H1 (cell line): ENCODE measurements at regions not wholly inside any gene's neighbourhood (a gene's known extent, or its start where the extent isn't known, plus 50 kb on each side); places are given as distances from the start of the nearest gene placed in this dataset.

Experiments
- CTCF ChIA-PET: fragments of 300-600 bp; sonication (Branson Sonifier 250); formaldehyde crosslinking; loops from one replicate; lab custom pipeline; 2021; ENCODE audit not compliant: partially characterized antibody; lab: Charles Lee
- POLR2A ChIA-PET: fragments of 300-600 bp; sonication (Branson Sonifier 250); formaldehyde crosslinking; loops from one replicate; lab custom pipeline; 2021; ENCODE audit warnings: inconsistent platforms; ENCODE audit not compliant: partially characterized antibody; lab: Charles Lee
- DNase-seq, 2 experiments: peaks; one replicate each; pipeline versions ENCODE4 v3.0.0 to v3.0.0-alpha.2; 2010 to 2022; ENCODE audit warnings: low spot score in 2 of 2, low read depth in 1 of 2, mixed read lengths in 1 of 2
- FAIRE-seq: peaks from 2 replicates; lab custom pipeline; 2011; peaks lifted over from hg19 to GRCh38; lab: Jason Lieb, UNC
- H2AFZ ChIP-seq: 2 replicates; pipeline ENCODE4 v1.8.1; 2012; ENCODE audit warnings: low read length, inconsistent platforms
- H2AK5ac ChIP-seq: 2 replicates; pipeline ENCODE4 v1.6.1; 2013; ENCODE audit warnings: low read depth, low read length
- H2BK120ac ChIP-seq: replicated peaks from 2 replicates; pipeline ENCODE3; 2013; ENCODE audit warnings: low read depth, low read length, inconsistent platforms
- H2BK12ac ChIP-seq: 2 replicates; pipeline ENCODE4 v1.6.1; 2013; ENCODE audit warnings: low read depth, low read length
- H2BK15ac ChIP-seq: 2 replicates; pipeline ENCODE4 v1.6.1; 2013; ENCODE audit warnings: low read length
- H2BK20ac ChIP-seq: 2 replicates; pipeline ENCODE4 v1.6.1; 2013; ENCODE audit warnings: low read length
- H2BK5ac ChIP-seq: 2 replicates; pipeline ENCODE4 v1.6.1; 2013; ENCODE audit warnings: low read depth, low read length
- H3K14ac ChIP-seq: 2 replicates; pipeline ENCODE4 v1.6.1; 2013; ENCODE audit warnings: inconsistent platforms; ENCODE audit not compliant: insufficient read length
- H3K18ac ChIP-seq: 2 replicates; pipeline ENCODE4 v1.6.1; 2013; ENCODE audit warnings: low read length; ENCODE audit errors: extremely low read depth
- H3K23ac ChIP-seq: 2 replicates; pipeline ENCODE4 v1.6.1; 2013; ENCODE audit warnings: inconsistent platforms; ENCODE audit not compliant: insufficient read length
- H3K23me2 ChIP-seq: 2 replicates; pipeline ENCODE4 v1.6.1; 2013; ENCODE audit warnings: low read depth, low read length
- H3K27ac ChIP-seq: 2 replicates; pipeline ENCODE4 v1.6.1; 2011; ENCODE audit warnings: low read depth, low read length, inconsistent platforms
- H3K27me3 ChIP-seq, 4 experiments: replicated peaks in 1 of 4; 1 replicate in 1 of 4; 2 replicates in 3 of 4; pipeline versions ENCODE4 v1.6.1 to v1.8.1; 2011 to 2013; ENCODE audit warnings: low read length in 3 of 4, mild to moderate bottlenecking in 3 of 4, inconsistent platforms in 2 of 4, mixed read lengths in 2 of 4, moderate library complexity in 1 of 4; ENCODE audit not compliant: control insufficient read depth in 3 of 4, insufficient read depth in 3 of 4; ENCODE audit errors: extremely low read depth in 1 of 4
- H3K36me3 ChIP-seq, 4 experiments: 2 replicates each; pipeline versions ENCODE4 v1.6.1 to v1.8.1; 2011 to 2013; ENCODE audit warnings: mild to moderate bottlenecking in 4 of 4, low read length in 3 of 4, moderate library complexity in 2 of 4, control low read depth in 1 of 4, inconsistent platforms in 1 of 4; ENCODE audit not compliant: insufficient read depth in 4 of 4, control insufficient read depth in 2 of 4
- H3K4ac ChIP-seq: replicated peaks from 2 replicates; pipeline ENCODE3; 2013; ENCODE audit warnings: low read length, low read depth, mixed read lengths, inconsistent platforms; ENCODE audit not compliant: insufficient read length
- H3K4me1 ChIP-seq, 4 experiments: replicated peaks in 1 of 4; 1 replicate in 1 of 4; 2 replicates in 3 of 4; pipeline versions ENCODE4 v1.6.1 to v1.8.1; 2011 to 2013; ENCODE audit warnings: low read length in 3 of 4, inconsistent platforms in 2 of 4, mixed read lengths in 1 of 4; ENCODE audit not compliant: insufficient read depth in 4 of 4, control insufficient read depth in 3 of 4
- H3K4me2 ChIP-seq, 2 experiments: 2 replicates each; pipeline versions ENCODE4 v1.6.1 to v1.8.1; 2011 to 2013; ENCODE audit warnings: low read depth in 2 of 2, low read length in 2 of 2, control low read depth in 1 of 2, inconsistent platforms in 1 of 2, mild to moderate bottlenecking in 1 of 2; ENCODE audit not compliant: insufficient read depth in 1 of 2
- H3K4me3 ChIP-seq, 4 experiments: fragments of 200-600, 300-600 bp in 1 of 4; sonication (generic), shearing (Covaris generic), sonication (Bioruptor Twin) in 1 of 4; 2 replicates each; pipeline versions ENCODE4 v1.5.1 to v1.8.1; 2011 to 2016; ENCODE audit warnings: low read length in 4 of 4, low read depth in 3 of 4, control low read depth in 2 of 4, inconsistent platforms in 2 of 4, mild to moderate bottlenecking in 2 of 4, mixed read lengths in 1 of 4, moderate library complexity in 1 of 4; ENCODE audit not compliant: insufficient read depth in 2 of 4; ENCODE audit errors: extremely low read depth in 1 of 4
- H3K56ac ChIP-seq: replicated peaks from 2 replicates; pipeline ENCODE3; 2013; ENCODE audit warnings: low read depth, mild to moderate bottlenecking, mixed read lengths, low read length, inconsistent platforms; ENCODE audit not compliant: insufficient read length
- H3K79me1 ChIP-seq: 2 replicates; pipeline ENCODE4 v1.6.1; 2013; ENCODE audit warnings: low read depth, low read length, control low read depth
- H3K79me2 ChIP-seq, 2 experiments: 2 replicates each; pipeline versions ENCODE4 v1.6.1 to v1.8.1; 2012 to 2013; ENCODE audit warnings: low read length in 2 of 2, mild to moderate bottlenecking in 2 of 2, inconsistent platforms in 1 of 2; ENCODE audit not compliant: insufficient read depth in 2 of 2, control insufficient read depth in 1 of 2
- H3K9ac ChIP-seq, 4 experiments: replicated peaks in 1 of 4; 1 replicate in 1 of 4; 2 replicates in 3 of 4; pipeline versions ENCODE4 v1.6.1 to v1.8.1; 2011 to 2013; ENCODE audit warnings: low read depth in 3 of 4, low read length in 3 of 4, control low read depth in 2 of 4, mild to moderate bottlenecking in 2 of 4, moderate library complexity in 2 of 4, inconsistent platforms in 1 of 4; ENCODE audit errors: extremely low read depth in 1 of 4
- H3K9me3 ChIP-seq, 2 experiments: 2 replicates each; pipeline versions ENCODE4 v1.6.1 to v1.8.1; 2012 to 2013; ENCODE audit warnings: mild to moderate bottlenecking in 2 of 2, moderate library complexity in 2 of 2, control low read depth in 1 of 2, inconsistent platforms in 1 of 2, low read depth in 1 of 2, low read length in 1 of 2, mixed read lengths in 1 of 2; ENCODE audit not compliant: insufficient read depth in 2 of 2
- H4K20me1 ChIP-seq, 2 experiments: replicated peaks in 1 of 2; 2 replicates each; pipeline versions ENCODE3 to v1.8.1; 2011 to 2013; ENCODE audit warnings: inconsistent platforms in 2 of 2, low read length in 2 of 2, mild to moderate bottlenecking in 1 of 2; ENCODE audit not compliant: insufficient read depth in 2 of 2, control insufficient read depth in 1 of 2
- H4K5ac ChIP-seq: 2 replicates; pipeline ENCODE4 v1.6.1; 2013; ENCODE audit warnings: low read length, low read depth, mixed read lengths, inconsistent platforms; ENCODE audit not compliant: insufficient read length
- H4K8ac ChIP-seq: 2 replicates; pipeline ENCODE4 v1.8.0; 2013; ENCODE audit warnings: mild to moderate bottlenecking, moderate library complexity, low read length, inconsistent platforms; ENCODE audit not compliant: insufficient read depth; ENCODE audit errors: extremely low read depth
- H4K91ac ChIP-seq: replicated peaks from 2 replicates; pipeline ENCODE3; 2013; ENCODE audit warnings: low read length, mixed read lengths, inconsistent platforms; ENCODE audit not compliant: insufficient read length
- CREB1 ChIP-seq: IDR thresholded peaks from 2 replicates; pipeline ENCODE4 v1.6.1; 2012; ENCODE audit warnings: inconsistent platforms
- RXRA ChIP-seq: IDR thresholded peaks from 2 replicates; pipeline ENCODE4 v1.6.1; 2011; ENCODE audit warnings: low read depth, mild to moderate bottlenecking, low read length, moderate library complexity; ENCODE audit not compliant: insufficient read depth
- SAP30 ChIP-seq: fragments of 300-600 bp; sonication (generic); IDR thresholded peaks from 2 replicates; pipeline ENCODE4 v1.7.1; 2012; ENCODE audit warnings: low read length, moderate library complexity, mild to moderate bottlenecking, inconsistent platforms; ENCODE audit not compliant: insufficient read depth, insufficient replicate concordance
- SP2 ChIP-seq: IDR thresholded peaks from 2 replicates; pipeline ENCODE4 v1.6.1; 2012; ENCODE audit warnings: mild to moderate bottlenecking, low read length, inconsistent platforms

DNA sequence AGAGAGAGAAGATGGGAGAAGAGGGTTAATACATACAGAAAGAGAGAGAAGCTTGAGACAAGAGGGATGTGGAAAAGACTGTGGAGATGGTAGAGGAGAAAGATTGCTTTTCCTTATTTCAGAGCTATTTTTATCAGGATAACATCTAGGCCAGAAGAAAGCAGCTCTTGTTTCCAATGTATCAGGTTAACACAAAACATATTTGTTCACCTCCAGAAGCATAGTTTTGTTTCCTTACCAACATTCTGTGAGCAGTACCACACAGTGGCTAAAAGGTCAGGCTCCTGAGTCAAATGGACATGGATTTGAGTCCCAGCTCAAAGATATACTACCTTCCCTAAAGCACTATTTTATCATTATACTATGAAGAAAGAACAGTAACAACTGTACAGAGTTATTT lies 185.5 kb downstream of the DUSP10 start:
- CTCF ChIA-PET: interaction anchor here (0.6 to 1.9 kb wide), 4 partner anchors 13 to 98 kb away, joined by 3 to 7 read pairs (median 4); no protein-coding TSS in a partner anchor
- Histone ChIP-seq H4K5ac (no peak overlapping the region), H4K8ac (no peak overlapping the region), H2BK120ac (no peak overlapping the region), H3K79me1 (no peaks in the 10 kb centered on the region), H4K20me1 (no peaks in the 10 kb centered on the region), H3K4me2 (no peak overlapping the region), H4K91ac (no peak overlapping the region), H3K4me1 (no peaks in the 10 kb centered on the region), H3K36me3 (no peaks in the 10 kb centered on the region), H3K4ac (no peak overlapping the region), H3K23me2 (no peaks in the 10 kb centered on the region), H3K27me3 (no peaks in the 10 kb centered on the region), H2BK5ac (no peak overlapping the region), H3K4me3 (no peak overlapping the region), H3K23ac (no peak overlapping the region), H3K27ac (no peak overlapping the region), H2BK15ac (no peak overlapping the region), H3K18ac (no peak overlapping the region), H2BK20ac (no peak overlapping the region), H3K9me3 (no peaks in the 10 kb centered on the region), H3K14ac (no peak overlapping the region), H2AK5ac (no peak overlapping the region), H3K9ac (no peak overlapping the region), H3K56ac (no peak overlapping the region), H3K79me2 (no peaks in the 10 kb centered on the region), H2BK12ac (no peak overlapping the region), H2AFZ (no peak overlapping the region)
- TF ChIP-seq RXRA: no peak
- no peak for TF ChIP-seq SAP30
- no peak for TF ChIP-seq SP2
- no peak for TF ChIP-seq CREB1
- DNase-seq (no peak), FAIRE-seq (no peak)
- POLR2A ChIA-PET: no interaction called here
